ENCODE measurements at regions not wholly inside any gene's neighbourhood (a gene's known extent, or its start where the extent isn't known, plus 50 kb on each side); places are given as distances from the start of the nearest gene placed in this dataset.
"Not testable (repeated sequence)": the region's sequence is repeated elsewhere in the genome, so short reads cannot be mapped to it uniquely, and the experiment has no call there.

DNA sequence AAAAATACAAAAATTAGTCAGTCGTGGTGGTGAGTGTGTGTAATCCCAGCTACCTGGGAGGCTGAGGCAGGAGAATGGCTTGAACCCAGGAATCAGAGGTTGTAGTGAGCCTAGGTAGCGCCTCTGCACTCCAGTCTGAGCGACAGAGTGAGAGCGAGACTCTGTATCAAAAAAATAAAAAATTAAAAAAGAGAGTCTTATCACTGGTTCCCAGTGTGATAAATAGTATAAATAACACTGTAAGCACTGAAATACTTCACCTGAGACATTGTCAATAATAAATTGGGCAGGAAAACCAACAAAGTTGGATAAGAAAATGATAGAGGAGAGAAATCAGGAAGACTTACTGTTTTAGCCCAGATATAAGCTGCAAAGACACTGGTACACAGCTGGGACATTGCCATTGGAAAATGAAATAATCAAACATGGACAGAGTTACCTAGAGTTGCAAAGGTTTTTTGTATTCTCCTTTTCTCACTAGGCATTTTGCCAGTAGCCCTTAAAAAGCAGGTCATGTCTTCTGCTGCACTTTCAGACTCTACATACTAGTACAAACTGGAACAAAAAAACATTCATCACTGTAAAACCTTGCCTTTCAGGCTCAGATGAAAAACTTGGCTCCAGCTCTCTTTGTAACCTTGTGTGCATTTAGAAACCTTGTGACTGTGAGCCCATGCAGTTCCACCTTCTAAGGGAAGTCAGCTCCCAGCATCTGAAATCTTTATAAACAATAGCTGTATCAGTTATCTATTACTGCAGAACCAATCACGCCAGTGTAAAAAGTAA lies 55.0 kb upstream of the PPP1R2C start:
- in situ Hi-C loops (cut with HindIII; ENCODE audit: low pct_unique_long_range_greater_than_20kb, low sequenced_read_pairs), result no loop called here
- TF ChIP-seq JUND (IDR thresholded peaks at IDR 0.05; ENCODE audit: low read depth), result no peak

GRCh38 chrX:42833550-42833940 lies 55.6 kb upstream of the PPP1R2C start:
- in situ Hi-C loops (cut with HindIII; ENCODE audit: low pct_unique_long_range_greater_than_20kb, low sequenced_read_pairs), result not testable (repeated sequence)
- peak in 1 of 2 experiments; percentile 42 for DNase-seq (ENCODE audit: low read depth in 1 of 2, low spot score in 1 of 2)

More for the DNA sequence above, 55.0 kb upstream of the PPP1R2C start:
- DNase-seq (ENCODE audit: low read depth in 1 of 2, low spot score in 1 of 2), result peak in 1 of 2 experiments; percentile 19

DNA sequence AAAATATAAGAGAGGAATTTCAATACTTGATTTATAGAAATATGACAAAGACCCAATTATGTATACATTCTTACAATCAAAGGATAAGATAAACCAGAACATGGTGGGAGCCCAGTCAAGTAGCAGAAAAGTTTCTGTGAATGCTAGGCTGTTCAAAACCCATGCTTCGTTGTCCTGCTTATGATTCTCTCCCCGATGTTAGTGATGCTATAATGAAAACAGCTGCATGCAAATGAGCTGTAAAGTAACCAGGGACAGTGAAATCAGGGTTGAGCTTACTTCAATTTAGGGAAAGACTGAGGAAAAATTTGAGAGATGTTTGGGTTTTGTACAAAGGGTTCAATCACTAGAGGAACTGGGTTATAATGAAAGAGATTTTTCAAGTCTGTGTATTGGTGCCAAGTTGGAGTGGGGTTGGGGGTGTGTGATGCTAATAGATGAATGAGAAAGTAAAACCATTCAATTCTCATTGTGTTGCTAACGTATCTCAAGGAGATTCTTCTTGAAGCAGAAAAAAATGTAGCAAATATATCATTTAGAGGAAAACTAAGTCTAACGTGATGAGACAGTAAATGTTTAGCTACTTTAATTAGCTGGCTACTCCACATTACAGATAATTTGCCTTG lies 59.3 kb upstream of the PPP1R2C start:
- in situ Hi-C loops (cut with HindIII; ENCODE audit: low pct_unique_long_range_greater_than_20kb, low sequenced_read_pairs), result no loop called here
- TF ChIP-seq JUND (IDR thresholded peaks at IDR 0.05; ENCODE audit: low read depth), result no peak
- DNase-seq (ENCODE audit: low read depth in 1 of 2, low spot score in 1 of 2), result no peak

DNA sequence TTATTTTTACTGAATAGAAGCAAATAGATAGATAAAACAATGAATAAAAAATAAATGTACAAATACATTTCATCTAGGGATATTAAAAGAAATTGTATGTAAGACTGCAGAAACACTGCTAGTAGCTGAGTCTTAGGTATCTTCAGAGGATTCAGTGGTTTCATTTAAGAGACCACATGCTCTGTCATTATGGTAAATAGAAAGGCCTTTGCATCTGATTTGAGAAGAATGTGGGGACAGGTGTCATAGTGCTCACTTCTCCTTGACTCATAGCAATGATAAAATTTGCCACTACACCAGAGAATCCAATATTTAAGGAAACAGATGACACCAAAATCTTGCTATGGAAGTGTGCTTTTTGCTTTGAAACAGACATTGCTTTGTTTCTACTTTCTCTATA lies 59.8 kb upstream of the PPP1R2C start:
- TF ChIP-seq JUND (IDR thresholded peaks at IDR 0.05; ENCODE audit: low read depth), result no peak
- DNase-seq (ENCODE audit: low read depth in 1 of 2, low spot score in 1 of 2), result no peak
- in situ Hi-C loops (cut with HindIII; ENCODE audit: low pct_unique_long_range_greater_than_20kb, low sequenced_read_pairs), result no loop called here

DNA sequence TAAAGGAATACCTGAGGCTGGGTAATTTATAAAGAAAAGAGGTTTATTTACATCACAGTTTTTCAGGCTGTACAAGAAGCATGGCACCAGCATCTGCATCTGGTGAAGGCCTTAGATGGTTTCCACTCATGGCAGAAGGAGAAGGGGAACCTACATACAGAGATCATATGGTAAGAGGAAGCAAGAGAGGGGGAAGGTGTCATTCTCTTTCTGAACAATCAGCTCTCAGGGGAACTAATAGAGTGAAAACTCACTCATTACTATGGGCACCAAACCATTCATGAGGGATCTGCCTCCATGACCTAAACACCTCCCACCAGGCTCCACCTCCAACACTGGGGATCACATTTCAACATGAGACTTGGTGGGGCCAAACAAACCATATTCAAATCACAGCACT lies 61.7 kb upstream of the PPP1R2C start:
- DNase-seq (ENCODE audit: low read depth in 1 of 2, low spot score in 1 of 2), result no peak

GRCh38 chrX:42846741-42847140 lies 68.8 kb upstream of the PPP1R2C start:
- DNase-seq (ENCODE audit: low read depth in 1 of 2, low spot score in 1 of 2), result no peak
- in situ Hi-C loops (cut with HindIII; ENCODE audit: low pct_unique_long_range_greater_than_20kb, low sequenced_read_pairs), result no loop called here
- no peak for TF ChIP-seq JUND (IDR thresholded peaks at IDR 0.05; ENCODE audit: low read depth)

More for the DNA sequence above, 61.7 kb upstream of the PPP1R2C start:
- in situ Hi-C loops (cut with HindIII; ENCODE audit: low pct_unique_long_range_greater_than_20kb, low sequenced_read_pairs), result no loop called here
- no peak for TF ChIP-seq JUND (IDR thresholded peaks at IDR 0.05; ENCODE audit: low read depth)

DNA sequence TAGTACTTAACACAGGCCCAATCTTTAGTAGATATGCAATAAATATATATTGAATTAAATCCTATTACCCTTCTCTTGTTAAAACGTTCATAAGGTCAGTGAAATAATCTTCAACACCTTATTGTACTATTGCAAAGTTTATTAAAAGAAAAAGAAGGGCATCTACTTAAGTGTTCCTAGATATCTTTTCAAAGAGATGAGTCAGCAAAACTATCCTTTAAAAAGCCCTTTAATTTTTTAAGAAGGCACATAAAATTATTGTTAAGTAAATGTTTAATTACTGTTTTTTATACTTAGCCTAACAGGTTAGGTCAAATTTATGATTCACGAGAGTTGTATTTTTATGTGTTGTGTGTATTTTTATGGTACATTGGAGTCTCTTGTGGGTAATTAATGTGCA lies 77.3 kb upstream of the PPP1R2C start:
- TF ChIP-seq JUND (IDR thresholded peaks at IDR 0.05; ENCODE audit: low read depth), result no peak
- in situ Hi-C loops (cut with HindIII; ENCODE audit: low pct_unique_long_range_greater_than_20kb, low sequenced_read_pairs), result no loop called here
- no peak for DNase-seq (ENCODE audit: low read depth in 1 of 2, low spot score in 1 of 2)

GRCh38 chrX:42857766-42858165 lies 79.8 kb upstream of the PPP1R2C start:
- no peak for DNase-seq (ENCODE audit: low read depth in 1 of 2, low spot score in 1 of 2)
- in situ Hi-C loops (cut with HindIII; ENCODE audit: low pct_unique_long_range_greater_than_20kb, low sequenced_read_pairs), result no loop called here
- TF ChIP-seq JUND (IDR thresholded peaks at IDR 0.05; ENCODE audit: low read depth), result no peak

GRCh38 chrX:42869011-42869410 lies 91.0 kb upstream of the PPP1R2C start:
- no peak for DNase-seq (ENCODE audit: low read depth in 1 of 2, low spot score in 1 of 2)
- TF ChIP-seq JUND (IDR thresholded peaks at IDR 0.05; ENCODE audit: low read depth), result no peak
- in situ Hi-C loops (cut with HindIII; ENCODE audit: low pct_unique_long_range_greater_than_20kb, low sequenced_read_pairs), result no loop called here

- DNase-seq (ENCODE audit: low read depth in 1 of 2, low spot score in 1 of 2), result no peak
- TF ChIP-seq JUND (IDR thresholded peaks at IDR 0.05; ENCODE audit: low read depth), result no peak
- in situ Hi-C loops (cut with HindIII; ENCODE audit: low pct_unique_long_range_greater_than_20kb, low sequenced_read_pairs), result no loop called here
Observed at GRCh38 chrX:42869659-42870476, 91.9 kb upstream of the PPP1R2C start.

DNA sequence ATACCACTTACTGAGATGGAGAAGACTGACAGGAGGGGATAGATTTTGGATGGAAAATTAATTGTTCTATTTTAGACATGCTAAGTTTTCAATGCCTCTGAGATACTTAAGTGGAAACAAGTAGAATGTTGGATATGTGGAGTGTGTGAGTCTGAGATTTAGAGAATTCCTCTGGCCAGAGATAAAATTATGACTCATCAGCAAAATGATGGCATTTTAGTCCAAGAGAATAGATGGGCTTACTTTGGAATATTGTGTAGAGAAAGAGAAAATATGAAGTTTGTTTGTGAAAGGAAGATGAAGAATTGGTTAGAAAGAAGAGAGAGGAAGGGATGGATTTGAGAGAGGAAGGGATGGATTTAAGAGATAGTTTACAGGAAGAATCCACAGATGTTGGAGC lies 108.6 kb upstream of the PPP1R2C start:
- in situ Hi-C loops (cut with HindIII; ENCODE audit: low pct_unique_long_range_greater_than_20kb, low sequenced_read_pairs), result no loop called here
- TF ChIP-seq JUND (IDR thresholded peaks at IDR 0.05; ENCODE audit: low read depth), result no peak
- no peak for DNase-seq (ENCODE audit: low read depth in 1 of 2, low spot score in 1 of 2)

DNA sequence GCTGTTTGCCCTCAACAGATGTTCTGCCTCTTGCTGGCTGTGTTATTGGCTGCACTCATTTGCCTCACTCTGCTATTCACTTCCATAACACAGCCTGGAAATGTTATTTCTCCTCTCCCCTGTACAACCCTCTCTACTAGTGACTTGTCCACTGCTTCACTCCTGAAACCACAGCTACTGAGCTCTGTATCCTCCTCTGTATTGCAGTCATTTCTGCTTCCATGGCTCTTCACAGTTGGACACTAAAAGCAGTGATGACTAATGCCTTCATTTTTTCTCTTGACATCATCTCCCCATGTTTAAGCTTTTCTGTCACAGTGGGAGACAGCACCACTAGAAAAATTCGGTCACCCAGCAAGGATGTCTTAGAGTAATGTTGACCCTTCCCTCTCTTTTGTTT lies 123.0 kb upstream of the PPP1R2C start:
- in situ Hi-C loops (cut with HindIII; ENCODE audit: low pct_unique_long_range_greater_than_20kb, low sequenced_read_pairs), result no loop called here
- TF ChIP-seq JUND (IDR thresholded peaks at IDR 0.05; ENCODE audit: low read depth), result no peak
- no peak for DNase-seq (ENCODE audit: low read depth in 1 of 2, low spot score in 1 of 2)

DNA sequence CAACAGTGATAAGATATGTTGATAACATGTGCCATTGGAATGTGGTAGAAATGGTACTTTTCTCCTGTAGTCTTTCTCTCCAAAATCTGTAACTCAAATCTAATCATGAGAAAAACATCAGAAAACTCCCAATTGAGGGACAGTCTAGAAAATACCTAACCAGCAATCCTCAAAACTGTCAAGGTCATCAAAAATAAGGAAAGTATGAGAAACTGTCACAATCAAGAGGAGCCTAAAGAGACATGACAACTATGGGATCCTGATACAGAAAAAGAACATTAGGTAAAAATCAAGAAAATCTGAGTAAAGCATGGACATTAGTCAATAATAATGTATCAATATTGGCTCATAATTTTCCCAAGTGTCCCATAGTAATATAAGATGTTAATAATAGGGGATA lies 124.5 kb upstream of the PPP1R2C start:
- TF ChIP-seq JUND (IDR thresholded peaks at IDR 0.05; ENCODE audit: low read depth), result no peak
- no peak for DNase-seq (ENCODE audit: low read depth in 1 of 2, low spot score in 1 of 2)
- in situ Hi-C loops (cut with HindIII; ENCODE audit: low pct_unique_long_range_greater_than_20kb, low sequenced_read_pairs), result no loop called here

Data from T47D (cell line).